HCT116 (cell line): ENCODE measurements at regions not wholly inside any gene's neighbourhood (a gene's known extent, or its start where the extent isn't known, plus 50 kb on each side); places are given as distances from the start of the nearest gene placed in this dataset.

Source experiments
- ATAC-seq: fragments of 200-7000 bp; cut with Tn5 transposase; 2 replicates; pipeline ENCODE4 v1.9.1; 2020; ENCODE audit warnings: mild to moderate bottlenecking, moderate library complexity
- BruUV-seq: library from RNA; stranded (reverse); fragments of 400-500 nt; replicated peaks from 2 replicates; lab custom pipeline; 2021; lab: Mats Ljungman, UMichigan
- CTCF ChIA-PET: fragments of 300-600 bp; sonication (Branson Sonifier 250); formaldehyde crosslinking; loops from one replicate; lab custom pipeline; 2021; ENCODE audit warnings: antibody characterized with exemption; lab: Charles Lee
- POLR2A ChIA-PET: fragments of 300-600, 350-600 bp; sonication (Branson Sonifier 250); formaldehyde crosslinking; loops from one replicate; lab custom pipeline; 2021; ENCODE audit warnings: antibody characterized with exemption; lab: Charles Lee
- RAD21 ChIA-PET, 2 experiments: fragments of 300-600 bp; sonication (Branson Sonifier 250); formaldehyde crosslinking; loops; one replicate each; lab custom pipeline; 2023; ENCODE audit warnings: low total read pairs in 2 of 2; ENCODE audit not compliant: uncharacterized antibody in 2 of 2, unreplicated experiment in 2 of 2, low non-redundant PET in 1 of 2; lab: Charles Lee
- DNase-seq: peaks from one replicate; pipeline ENCODE4 v3.0.0-alpha.2; 2010; ENCODE audit warnings: low read depth, low spot score
- H2AFZ ChIP-seq: fragments of 200-600 bp; shearing (Covaris generic), sonication (generic); 2 replicates; pipeline ENCODE4 v1.6.1; 2017; ENCODE audit warnings: low read depth, mixed run types, mixed read lengths, antibody characterized with exemption, low read length; ENCODE audit not compliant: poor library complexity, severe bottlenecking
- H3K27ac ChIP-seq: 2 replicates; pipeline ENCODE4 v1.5.1; 2012; ENCODE audit warnings: low read depth, low read length
- H3K27me3 ChIP-seq: fragments of 200-600 bp; sonication (generic); 2 replicates; pipeline ENCODE4 v1.6.1; 2016; ENCODE audit warnings: mixed run types, low read length, mixed read lengths; ENCODE audit not compliant: insufficient read depth
- H3K36me3 ChIP-seq, 2 experiments: fragments of 200-500 bp in 1 of 2; fragments of 200-600 bp in 1 of 2; sonication (Bioruptor generic) in 1 of 2; sonication (generic) in 1 of 2; 2 replicates each; pipeline versions ENCODE4 v1.5.1 to v1.6.1; 2014 to 2016; ENCODE audit warnings: low read length in 2 of 2, inconsistent platforms in 1 of 2, mixed read lengths in 1 of 2, mixed run types in 1 of 2; ENCODE audit not compliant: insufficient read depth in 2 of 2, control insufficient read depth in 1 of 2
- H3K4me1 ChIP-seq, 2 experiments: fragments of 200-600 bp in 1 of 2; sonication (generic) in 1 of 2; 2 replicates each; pipeline versions ENCODE4 v1.5.1 to v1.6.1; 2012 to 2017; ENCODE audit warnings: low read length in 2 of 2, inconsistent platforms in 1 of 2, mild to moderate bottlenecking in 1 of 2, mixed read lengths in 1 of 2, mixed run types in 1 of 2, moderate library complexity in 1 of 2; ENCODE audit not compliant: insufficient read depth in 2 of 2, control insufficient read depth in 1 of 2
- H3K4me2 ChIP-seq: fragments of 200-600 bp; sonication (generic); 2 replicates; pipeline ENCODE4 v1.6.1; 2017; ENCODE audit warnings: mixed run types, low read length, mixed read lengths
- H3K4me3 ChIP-seq, 2 experiments: fragments of 200-600 bp in 1 of 2; sonication (generic) in 1 of 2; replicated peaks in 1 of 2; 2 replicates each; pipeline ENCODE4 v1.5.1; 2011 to 2016; ENCODE audit warnings: low read length in 2 of 2, control low read depth in 1 of 2, low read depth in 1 of 2, mild to moderate bottlenecking in 1 of 2, mixed read lengths in 1 of 2, mixed run types in 1 of 2
- H3K79me2 ChIP-seq: fragments of 200-600 bp; sonication (generic); 2 replicates; pipeline ENCODE4 v1.6.1; 2017; ENCODE audit warnings: mild to moderate bottlenecking, mixed run types, low read length, moderate library complexity, mixed read lengths; ENCODE audit not compliant: insufficient read depth
- H3K9ac ChIP-seq: fragments of 200-600 bp; sonication (generic); 2 replicates; pipeline ENCODE4 v1.6.1; 2016; ENCODE audit warnings: low read length, mixed read lengths
- H3K9me2 ChIP-seq: fragments of 200-600 bp; sonication (generic), shearing (Covaris generic); 2 replicates; pipeline ENCODE4 v1.6.1; 2017; ENCODE audit warnings: mixed run types, mild to moderate bottlenecking, moderate library complexity; ENCODE audit not compliant: insufficient read depth
- H3K9me3 ChIP-seq, 2 experiments: fragments of 200-500 bp in 1 of 2; fragments of 200-600 bp in 1 of 2; sonication (Bioruptor generic) in 1 of 2; sonication (generic) in 1 of 2; 2 replicates each; pipeline ENCODE4 v1.6.1; 2014 to 2017; ENCODE audit warnings: low read length in 2 of 2, mixed read lengths in 2 of 2, inconsistent platforms in 1 of 2, low read depth in 1 of 2, mild to moderate bottlenecking in 1 of 2, mixed run types in 1 of 2, moderate library complexity in 1 of 2; ENCODE audit not compliant: control insufficient read depth in 1 of 2, insufficient read depth in 1 of 2
- H4K20me1 ChIP-seq: fragments of 200-600 bp; sonication (generic), shearing (Covaris generic); 2 replicates; pipeline ENCODE4 v1.6.1; 2017; ENCODE audit warnings: mixed run types, mild to moderate bottlenecking, moderate library complexity; ENCODE audit not compliant: insufficient read depth
- CTCF ChIP-seq, 3 experiments: fragments of 200-600 bp in 1 of 3; sonication (generic) in 1 of 3; IDR thresholded peaks in 2 of 3; conservative IDR thresholded peaks in 1 of 3; 2 replicates each; pipeline ENCODE4 v1.5.1; 2012 to 2017; ENCODE audit warnings: low read depth in 2 of 3, low read length in 2 of 3, antibody characterized with exemption in 1 of 3, borderline replicate concordance in 1 of 3, control low read depth in 1 of 3, mild to moderate bottlenecking in 1 of 3, mixed read lengths in 1 of 3, mixed run types in 1 of 3, moderate library complexity in 1 of 3; ENCODE audit not compliant: insufficient read depth in 1 of 3
- EZH2 ChIP-seq: fragments of 200-600 bp; sonication (generic); IDR thresholded peaks from 2 replicates; pipeline ENCODE4 v1.6.1; 2017; ENCODE audit warnings: antibody characterized with exemption, mixed run types
- FOSL1 ChIP-seq: IDR thresholded peaks from 2 replicates; pipeline ENCODE4 v1.6.1; 2012; ENCODE audit warnings: low read depth
- MAX ChIP-seq: IDR thresholded peaks from 2 replicates; pipeline ENCODE4 v1.6.1; 2012
- POLR2A ChIP-seq: IDR thresholded peaks from 2 replicates; pipeline ENCODE4 v1.7.0; 2011; ENCODE audit warnings: borderline replicate concordance; ENCODE audit not compliant: insufficient read depth, insufficient read length; ENCODE audit errors: extremely low read depth
- POLR2AphosphoS5 ChIP-seq: IDR thresholded peaks from 2 replicates; pipeline ENCODE4 v1.6.1; 2011; ENCODE audit warnings: mild to moderate bottlenecking, low read depth, low read length, moderate library complexity
- REST ChIP-seq: IDR thresholded peaks from 2 replicates; pipeline ENCODE4 v1.6.1; 2012; ENCODE audit warnings: low read depth
- SP1 ChIP-seq: IDR thresholded peaks from 2 replicates; pipeline ENCODE4 v1.6.1; 2012; ENCODE audit warnings: low read depth
- SRF ChIP-seq: IDR thresholded peaks from 2 replicates; pipeline ENCODE4 v1.6.1; 2012; ENCODE audit warnings: low read depth
- TCF7L2 ChIP-seq: IDR thresholded peaks from 2 replicates; pipeline ENCODE4 v1.7.0; 2011; ENCODE audit warnings: borderline replicate concordance, inconsistent platforms; ENCODE audit not compliant: insufficient read depth, insufficient read length; ENCODE audit errors: extremely low read depth
- YY1 ChIP-seq: IDR thresholded peaks from 2 replicates; pipeline ENCODE4 v1.6.1; 2011; ENCODE audit warnings: low read length, low read depth, moderate library complexity, mild to moderate bottlenecking; ENCODE audit not compliant: insufficient replicate concordance; ENCODE audit errors: extremely low read depth
- ZBTB33 ChIP-seq: IDR thresholded peaks from 2 replicates; pipeline ENCODE4 v1.6.1; 2011; ENCODE audit warnings: mild to moderate bottlenecking, low read length, moderate library complexity; ENCODE audit not compliant: insufficient replicate concordance; ENCODE audit errors: extremely low read depth
- ZFX ChIP-seq: fragments of 450-650 bp; IDR thresholded peaks from 2 replicates; pipeline ENCODE4 v1.6.1; 2017
- intact Hi-C: fragments of 100-400 bp; cut with micrococcal nuclease; formaldehyde crosslinking; loops from 2 replicates; pipeline ENCODE4 v1.10.0; 2022

GRCh38 chr17:72254808-72255449 lies 134.1 kb downstream of the SOX9 start (continued):
- TF ChIP-seq CTCF (IDR thresholded peaks at IDR 0.05 in 2 of 3, conservative IDR thresholded peaks at IDR 0.05 in 1 of 3; ENCODE audit: borderline replicate concordance in 1 of 3, insufficient read depth in 1 of 3, low read depth in 2 of 3, low read length in 2 of 3): no peak
- TF ChIP-seq ZBTB33: no peak
- no peak for TF ChIP-seq POLR2A
- no peak for TF ChIP-seq SP1
- TF ChIP-seq TCF7L2: no peak
- no peak for TF ChIP-seq YY1
- no peak for TF ChIP-seq MAX

GRCh38 chr17:72255481-72255880 lies 134.7 kb downstream of the SOX9 start:
- Histone ChIP-seq H3K36me3 (no peaks in the 10 kb centered on the region), H3K9ac (no peak overlapping the region), H3K79me2 (no peaks in the 10 kb centered on the region), H3K9me2 (no peaks in the 10 kb centered on the region), H3K27me3 (no peaks in the 10 kb centered on the region), H3K4me1 (no peaks in the 10 kb centered on the region), H3K9me3 (no peaks in the 10 kb centered on the region), H3K4me2 (no peak overlapping the region), H3K27ac (no peak overlapping the region), H2AFZ (no peak overlapping the region), H4K20me1 (no peaks in the 10 kb centered on the region), H3K4me3 (no peak overlapping the region)
- ChIA-PET RAD21 (no interaction called here), POLR2A (no interaction called here), CTCF (no interaction called here)
- DNase-seq (no peak), ATAC-seq (no peak)
- intact Hi-C loops: no loop called here
- BruUV-seq: no TSS peak
- TF ChIP-seq POLR2AphosphoS5 (no peak), ZFX (no peak), FOSL1 (no peak), MAX (no peak), REST (no peak), SRF (no peak), EZH2 (no peak), CTCF (IDR thresholded peaks at IDR 0.05 in 2 of 3, conservative IDR thresholded peaks at IDR 0.05 in 1 of 3; ENCODE audit: borderline replicate concordance in 1 of 3, insufficient read depth in 1 of 3, low read depth in 2 of 3, low read length in 2 of 3) (no peak)
